GM18858 (cell line): ENCODE measurements at regions not wholly inside any gene's neighbourhood (a gene's known extent, or its start where the extent isn't known, plus 50 kb on each side); places are given as distances from the start of the nearest gene placed in this dataset.

Experiments
- ATAC-seq: cut with Tn5 transposase; IDR thresholded peaks from one replicate; pipeline ENCODE4 v1.9.1; 2021; ENCODE audit not compliant: unreplicated experiment

DNA sequence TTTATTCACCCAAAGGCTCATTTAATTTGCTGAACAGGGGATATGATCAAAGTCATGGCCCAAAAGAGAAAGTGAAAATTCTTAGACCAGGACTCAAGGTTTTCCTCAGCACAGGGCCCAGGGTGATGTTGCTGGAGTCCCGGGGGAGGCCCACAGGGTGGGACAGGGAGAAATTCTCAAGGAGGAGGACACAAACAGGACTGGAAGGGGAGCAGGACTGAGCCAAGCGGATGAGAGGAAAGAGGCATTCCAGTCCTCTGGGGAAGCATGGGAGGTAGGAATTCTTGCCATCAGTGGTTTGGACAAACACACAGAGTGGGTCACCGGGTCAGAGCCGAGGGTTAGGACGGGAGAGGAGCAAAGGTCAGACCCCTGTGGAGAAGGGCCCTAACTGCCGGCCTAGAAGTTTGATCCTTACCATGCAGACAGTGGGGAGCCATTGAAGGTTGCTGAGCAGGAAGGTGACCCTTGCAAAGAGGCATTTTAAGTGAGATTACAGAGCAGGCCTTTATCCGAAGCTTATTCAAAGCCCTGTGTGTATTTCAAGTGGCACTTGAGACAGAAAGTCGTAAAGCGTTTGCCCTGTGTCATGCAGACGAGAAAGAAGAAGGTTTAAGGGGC lies 68.4 kb upstream of the PTGR2 start:
- ATAC-seq, result no peak

DNA sequence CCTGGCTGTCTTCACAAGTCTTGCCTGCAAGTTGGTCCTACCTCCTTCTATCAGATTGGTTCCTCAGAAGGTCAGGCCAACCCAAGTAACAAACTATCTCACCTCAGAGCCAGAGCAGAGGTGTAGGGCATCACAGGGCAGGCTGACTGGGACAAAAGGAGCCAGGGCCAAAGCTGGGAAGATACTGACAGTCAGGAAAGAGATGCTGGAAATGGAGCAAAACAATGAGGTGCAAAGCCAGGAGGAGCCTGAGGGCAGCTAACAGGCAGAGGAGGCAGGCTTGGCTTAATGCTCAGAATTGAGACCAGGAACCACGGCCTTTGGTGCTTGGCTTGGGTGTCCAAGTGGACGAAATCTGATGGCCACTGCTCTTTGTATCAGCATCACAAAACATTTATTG lies 68.4 kb upstream of the PNMA1 start:
- no peak for ATAC-seq

DNA sequence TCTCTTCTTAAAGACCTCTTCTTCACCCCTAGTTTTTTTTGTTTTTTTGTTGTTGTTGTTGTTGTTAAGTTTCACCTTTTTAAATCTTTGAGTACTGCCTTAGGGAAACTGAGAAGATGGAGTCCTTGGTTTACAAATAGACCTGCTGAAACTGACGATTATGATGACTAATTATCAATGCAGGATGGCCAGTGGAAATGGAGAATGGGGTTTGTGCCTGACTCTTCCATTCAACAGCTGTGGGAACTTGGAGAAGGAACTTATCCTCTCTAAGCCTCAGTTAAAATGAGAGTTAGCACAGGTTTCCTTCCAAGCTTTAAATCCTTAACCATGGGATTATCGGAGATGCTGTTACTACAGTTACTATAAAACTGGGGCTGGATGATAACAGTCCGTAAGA lies 66.7 kb upstream of the PNMA1 start:
- no peak for ATAC-seq

DNA sequence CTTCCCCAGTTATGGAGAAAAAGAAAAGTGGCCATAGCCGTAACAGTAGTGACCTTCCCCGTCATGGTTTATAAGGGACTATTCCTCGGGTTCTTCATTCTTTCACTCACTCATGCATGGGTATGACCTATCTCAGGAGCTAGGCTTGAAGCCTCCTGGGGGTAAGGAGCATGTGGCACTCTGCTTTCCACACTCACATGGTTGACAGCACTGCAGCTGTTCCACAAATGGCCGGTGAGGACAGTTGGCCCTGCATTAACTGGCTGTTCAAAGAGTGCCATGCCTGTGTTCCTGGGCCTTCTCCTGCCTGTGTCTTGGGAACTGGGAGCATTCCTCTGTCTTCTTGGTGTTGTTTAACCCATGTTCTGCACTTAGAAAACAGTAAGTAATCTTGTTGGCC lies 66.2 kb upstream of the PNMA1 start:
- no peak for ATAC-seq

DNA sequence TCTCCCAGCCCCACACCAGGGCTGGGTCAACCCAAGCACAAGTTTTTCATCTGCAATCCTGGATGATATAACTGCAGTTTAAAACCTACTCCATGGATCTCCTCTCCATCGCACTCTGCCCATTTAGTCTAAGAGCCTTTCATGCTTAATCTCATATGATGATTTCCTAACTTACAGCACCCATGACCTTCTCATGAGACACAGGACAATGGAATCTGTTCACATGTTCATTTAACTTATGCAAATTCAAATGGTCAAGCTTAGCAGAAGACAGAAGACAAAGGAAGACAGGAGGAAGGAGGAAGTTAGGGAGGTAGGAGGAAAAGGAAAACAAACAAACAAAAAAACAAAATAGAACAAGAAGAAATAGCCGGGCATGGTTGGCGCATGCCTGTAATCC lies 64.6 kb upstream of the PNMA1 start:
- ATAC-seq, result no peak

DNA sequence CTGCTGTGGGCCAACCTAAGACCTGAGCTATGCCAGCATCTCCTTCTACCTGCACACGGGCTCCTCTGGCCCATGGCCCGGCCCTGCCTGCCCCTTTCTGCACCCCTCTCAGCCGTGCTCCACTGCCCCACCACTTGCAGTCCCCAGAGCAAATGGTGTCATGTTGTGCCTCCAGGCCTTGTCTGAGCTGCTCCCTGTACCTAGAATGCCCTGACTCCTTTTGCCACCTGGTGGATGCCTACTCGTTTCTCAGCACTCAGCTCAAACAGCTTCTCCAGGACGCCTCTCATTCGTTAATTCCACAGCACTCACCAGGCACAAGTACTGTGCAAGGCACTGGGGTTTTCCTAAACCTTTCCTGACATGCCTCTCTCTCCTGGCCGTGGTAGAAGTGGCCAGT lies 63.2 kb upstream of the PNMA1 start:
- no peak for ATAC-seq

DNA sequence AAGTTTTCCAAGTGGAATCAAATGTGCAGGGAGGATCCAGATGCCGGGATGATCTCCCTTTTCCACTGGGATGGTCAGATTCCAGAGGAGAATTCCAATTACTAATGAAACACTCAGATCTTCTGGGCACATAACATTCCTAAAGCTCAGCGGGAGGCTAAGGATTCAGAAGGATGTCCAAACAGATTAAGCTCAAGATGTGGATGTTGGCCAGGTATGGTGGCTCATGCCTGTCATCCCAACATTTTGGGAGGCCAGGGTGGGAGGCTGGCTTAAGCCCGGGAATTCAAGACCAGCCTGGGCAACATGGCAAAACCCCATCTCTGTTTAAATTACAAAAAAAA lies 62.0 kb upstream of the PNMA1 start:
- no peak for ATAC-seq

DNA sequence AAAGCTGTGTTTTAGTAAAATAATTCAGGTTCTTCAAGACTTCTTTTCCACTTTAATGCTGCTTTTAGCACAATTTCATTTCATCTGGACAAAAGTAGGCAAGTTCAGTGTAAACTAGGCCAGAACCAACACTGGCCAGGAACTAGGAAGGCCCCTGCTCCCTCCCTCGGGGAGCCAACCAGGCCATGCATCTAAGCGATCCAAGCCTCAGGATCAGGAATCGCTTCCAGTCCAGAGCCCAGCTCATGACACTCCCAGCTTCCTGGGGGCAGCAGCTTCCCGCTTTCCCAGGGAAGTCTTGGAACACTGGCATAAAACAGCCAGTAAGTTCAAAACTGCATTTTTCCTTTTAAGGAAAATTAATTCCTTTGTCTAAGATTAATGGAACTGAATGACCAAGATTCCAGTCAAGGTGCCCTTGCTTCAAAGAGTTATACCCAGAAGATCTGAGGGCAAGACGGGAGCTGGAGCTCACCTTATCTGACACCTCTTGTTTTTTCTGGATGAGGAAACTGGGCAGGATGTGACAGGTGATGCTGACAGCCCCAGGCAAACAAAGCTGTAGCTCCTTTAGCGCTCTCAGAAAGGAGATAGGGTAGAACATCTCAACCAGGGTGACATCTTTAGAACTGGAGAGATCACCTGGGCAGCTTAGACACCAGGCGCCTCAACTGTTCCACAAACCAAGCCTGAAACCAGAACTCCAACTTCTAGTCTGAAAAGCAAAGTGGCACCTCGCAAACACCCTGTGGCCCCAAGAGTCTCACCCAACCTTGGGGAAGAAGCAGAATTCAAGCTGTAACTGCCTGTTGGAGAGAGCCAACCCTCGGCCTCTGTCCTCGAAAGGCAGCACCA lies 61.4 kb upstream of the PNMA1 start:
- no peak for ATAC-seq

DNA sequence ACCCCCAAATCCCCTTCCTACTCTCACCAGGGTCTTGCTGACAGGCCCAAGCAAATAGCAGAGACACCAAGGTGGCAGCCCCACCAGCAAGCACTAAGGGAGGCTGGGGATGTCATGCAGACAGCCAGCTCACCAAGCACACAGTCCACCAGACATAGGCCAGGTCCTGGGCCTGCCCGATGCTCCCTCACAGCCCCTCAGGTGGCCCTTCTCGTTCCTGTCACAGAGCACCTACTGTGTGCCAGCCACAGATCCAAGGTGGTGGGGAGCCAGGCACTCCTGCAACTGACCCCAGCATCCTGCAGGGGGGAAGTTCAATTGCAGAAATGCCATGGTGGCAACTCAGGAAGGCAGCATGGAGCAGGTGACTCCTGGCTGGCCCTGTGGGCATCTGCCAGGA lies 60.5 kb upstream of the PNMA1 start:
- no peak for ATAC-seq

DNA sequence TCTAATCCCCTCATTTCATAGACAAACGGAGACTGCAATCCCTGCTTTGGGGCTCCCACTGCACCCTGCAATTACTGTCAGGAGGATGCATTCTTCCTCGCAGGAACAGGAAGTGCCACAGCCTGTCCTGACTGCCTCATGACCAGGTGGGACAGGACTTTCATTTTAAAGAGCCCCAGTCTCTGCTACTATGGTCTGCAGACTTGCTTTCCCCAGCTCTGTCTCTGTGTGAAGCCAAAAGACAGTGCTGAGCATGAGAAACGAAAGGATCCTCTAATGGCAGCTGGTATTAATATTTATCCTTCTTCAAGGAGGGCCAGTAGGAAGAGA lies 60.0 kb upstream of the PNMA1 start:
- no peak for ATAC-seq

DNA sequence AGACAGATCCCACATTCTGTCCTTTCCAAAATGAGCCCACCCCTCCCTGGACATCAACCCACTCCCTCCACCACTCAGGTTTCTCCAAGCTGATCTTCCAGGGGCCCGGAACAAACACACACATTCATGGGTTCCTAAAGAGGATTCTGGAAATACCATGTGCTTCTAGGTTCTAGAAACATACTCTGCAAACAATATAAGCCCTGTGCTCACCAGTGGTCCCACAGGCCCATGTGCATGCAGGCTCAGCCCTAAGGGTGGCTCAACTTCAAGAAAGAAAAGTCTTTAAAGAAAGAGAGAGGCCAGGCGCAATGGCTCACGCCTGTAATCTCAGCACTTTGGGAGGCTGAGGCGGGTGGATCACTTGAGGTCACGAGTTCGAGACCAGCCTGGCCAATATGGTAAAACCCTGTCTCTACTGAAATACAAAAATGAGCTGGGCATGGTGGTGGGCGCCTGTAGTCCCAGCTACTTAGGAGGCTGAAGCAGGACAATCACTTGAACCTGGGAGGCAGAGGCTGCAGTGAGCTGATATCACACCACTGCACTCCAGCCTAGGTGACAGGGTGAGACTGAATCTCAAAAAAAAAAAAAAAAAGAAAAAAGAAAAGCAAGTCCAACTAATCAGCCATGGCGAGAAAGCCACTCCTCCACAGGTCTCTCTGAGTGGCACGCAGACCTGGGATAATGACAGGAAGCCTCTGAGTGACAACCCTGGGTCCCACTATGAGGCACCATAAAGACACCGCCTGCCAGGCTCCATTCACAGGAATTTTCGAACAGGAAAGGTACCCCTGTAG lies 59.5 kb upstream of the PNMA1 start:
- no peak for ATAC-seq

DNA sequence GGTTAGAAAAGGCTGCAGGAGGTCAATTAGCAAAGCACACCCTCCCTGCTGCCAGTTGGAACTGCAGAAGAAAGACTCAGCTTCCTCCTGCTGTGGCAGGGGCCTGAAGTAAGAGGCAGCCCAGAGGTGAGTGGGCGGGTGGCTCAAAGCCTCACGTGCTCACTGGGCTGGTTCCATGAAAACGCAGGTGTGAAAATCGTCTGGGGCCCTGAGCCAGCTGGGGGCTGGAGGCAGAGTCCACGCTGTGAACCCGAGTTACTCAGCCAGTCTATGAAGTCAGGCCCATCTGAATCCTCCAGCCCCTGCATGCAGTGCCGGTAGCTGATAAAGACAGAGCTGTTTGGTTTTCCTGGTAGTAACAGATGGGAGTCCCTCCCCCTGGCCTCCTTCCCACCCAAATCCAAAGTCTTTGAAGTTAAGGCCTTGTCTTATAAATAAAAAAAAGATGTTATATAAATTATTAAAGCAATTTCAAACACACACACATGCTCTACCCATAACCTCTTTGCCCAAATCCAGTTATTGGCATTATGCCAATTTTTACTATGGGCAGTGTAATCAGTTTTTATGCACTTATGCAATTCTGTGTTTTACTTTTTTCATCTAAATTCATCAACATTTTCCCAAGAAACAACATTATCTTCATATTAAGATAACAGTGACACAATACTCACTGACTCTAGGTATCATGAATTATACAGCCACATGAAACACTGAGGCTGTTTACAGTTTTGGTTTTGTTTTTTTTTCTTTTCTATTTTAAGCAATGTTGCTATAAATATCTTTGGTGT lies 57.9 kb upstream of the PNMA1 start:
- ATAC-seq, result peak; percentile 36

DNA sequence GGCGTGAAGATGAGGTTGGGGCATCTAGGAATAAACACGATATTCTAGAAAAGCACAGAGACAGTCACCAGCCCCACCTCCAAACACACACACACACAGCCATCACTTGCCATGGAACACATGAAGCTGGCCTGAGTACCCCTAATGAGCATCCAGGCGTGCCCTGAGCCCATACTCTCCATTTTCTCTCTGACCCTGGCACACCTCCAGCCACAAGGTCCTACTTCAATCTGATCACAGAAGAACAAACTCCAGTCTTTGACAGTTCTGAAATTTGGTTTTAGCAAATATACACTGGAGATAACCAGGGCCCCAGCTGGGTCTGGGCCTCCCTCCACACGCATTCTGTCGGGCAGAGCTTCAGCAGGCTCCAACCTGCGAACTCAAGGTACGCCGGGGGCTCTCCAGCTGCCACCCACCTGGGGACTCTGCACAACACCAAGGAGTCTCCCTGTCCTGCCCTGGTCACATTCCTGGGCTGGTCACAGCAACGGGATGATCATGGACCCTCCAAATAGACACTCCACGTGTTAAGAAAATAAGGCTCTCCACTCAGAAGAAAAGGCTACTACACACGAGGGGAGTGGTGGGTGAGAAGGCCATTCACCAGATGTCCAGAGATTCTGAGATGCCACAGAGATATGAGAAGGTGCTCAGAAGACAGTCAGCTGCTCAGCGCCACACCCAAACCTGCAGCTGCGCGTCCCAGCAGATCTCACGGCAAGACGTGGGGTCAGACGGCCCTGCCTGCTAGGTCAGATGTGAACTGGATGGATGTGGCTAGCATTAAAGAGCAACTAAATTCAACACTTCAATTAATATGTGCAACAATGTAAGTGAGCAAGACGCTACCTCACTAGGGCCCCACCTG lies 57.0 kb upstream of the PNMA1 start:
- peak; percentile 10 for ATAC-seq

DNA sequence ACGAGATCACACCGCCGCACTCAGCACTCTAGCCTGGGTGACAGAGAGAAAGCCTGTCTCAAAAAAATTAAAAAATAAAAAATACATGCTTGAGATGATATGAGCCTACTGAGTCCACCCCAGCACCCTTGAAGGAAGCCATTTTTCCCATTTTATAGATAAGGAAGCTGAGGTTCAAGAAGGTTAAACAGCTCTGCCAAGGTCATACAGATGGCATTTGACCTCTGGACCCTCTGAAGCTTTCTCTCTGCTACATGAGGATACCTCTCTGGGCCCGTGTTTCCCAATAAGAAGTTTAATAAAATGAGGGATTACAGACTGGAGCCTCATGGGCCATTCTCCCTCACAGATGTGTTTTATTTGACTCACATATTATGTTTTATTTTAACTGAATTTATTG lies 53.9 kb upstream of the PNMA1 start:
- ATAC-seq, result no peak

DNA sequence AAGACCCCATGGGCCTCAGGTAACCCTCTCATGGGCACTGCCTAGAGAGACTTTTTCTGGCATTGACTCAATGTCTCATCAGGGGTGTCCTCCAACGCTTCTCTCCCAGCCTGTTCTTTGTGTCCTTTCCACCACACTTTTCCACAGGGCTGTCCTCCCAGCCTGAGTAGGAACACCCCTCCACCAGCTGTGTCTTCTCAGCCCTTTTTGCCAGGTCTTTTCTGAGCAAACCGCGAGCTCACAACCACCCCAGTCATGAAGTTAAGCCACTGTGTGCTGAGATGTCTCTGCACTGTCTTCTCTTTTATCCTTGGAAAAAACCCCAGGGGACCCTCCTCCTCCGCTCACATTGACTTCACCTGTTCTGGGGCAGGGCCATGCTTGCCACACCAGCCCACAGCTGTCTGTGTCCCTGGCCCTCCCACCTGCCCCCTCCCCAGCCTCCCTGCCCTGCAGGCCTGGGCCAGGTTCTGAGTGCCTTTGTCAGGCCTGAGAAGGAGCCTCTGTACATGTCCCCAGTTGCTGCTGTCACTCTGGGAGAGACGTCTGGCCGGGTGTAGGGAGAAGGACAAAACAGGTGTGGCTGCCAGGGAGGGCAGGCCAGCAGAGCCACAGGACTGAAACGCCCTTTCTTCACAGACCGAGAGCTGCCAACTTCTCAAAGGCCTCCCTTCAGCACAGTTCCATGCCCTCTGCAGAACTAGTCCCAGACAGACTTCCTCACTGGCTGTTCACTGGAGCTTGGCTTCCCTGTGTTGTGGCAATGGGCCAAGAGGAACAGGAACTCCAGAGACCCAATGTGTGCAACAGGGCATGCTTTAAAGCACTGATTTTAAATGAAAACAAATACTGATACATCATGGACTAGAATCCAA lies 50.5 kb upstream of the PNMA1 start:
- no peak for ATAC-seq
